WTC11 (cell line): ENCODE measurements at regions not wholly inside any gene's neighbourhood (a gene's known extent, or its start where the extent isn't known, plus 50 kb on each side); places are given as distances from the start of the nearest gene placed in this dataset.

Experiments used
- ATAC-seq: fragments of 200-7000 bp; cut with Tn5 transposase; 2 replicates; pipeline ENCODE4 v1.10.0; 2021; ENCODE audit warnings: mild to moderate bottlenecking, moderate library complexity
- CTCF ChIA-PET: fragments of 300-600 bp; sonication (Branson Sonifier 250); formaldehyde crosslinking; loops from one replicate; lab custom pipeline; 2021; ENCODE audit warnings: antibody characterized with exemption; lab: Charles Lee
- POLR2A ChIA-PET: fragments of 350-600 bp; sonication (Branson Sonifier 250); formaldehyde crosslinking; loops from one replicate; lab custom pipeline; 2021; ENCODE audit warnings: antibody characterized with exemption; lab: Charles Lee
- DNase-seq: peaks from one replicate; pipeline ENCODE4 v3.0.0; 2021; ENCODE audit warnings: low spot score
- H3K27ac Mint-ChIP-seq: 2 replicates; pipeline ENCODE4 v1.8.0; 2021; ENCODE audit warnings: mixed read lengths
- H3K27me3 Mint-ChIP-seq: 2 replicates; pipeline ENCODE4 v1.8.0; 2021; ENCODE audit warnings: low read depth, mild to moderate bottlenecking, moderate library complexity, mixed read lengths
- H3K36me3 Mint-ChIP-seq: 2 replicates; pipeline ENCODE4 v1.8.0; 2021; ENCODE audit warnings: mixed read lengths
- H3K4me1 Mint-ChIP-seq: 2 replicates; pipeline ENCODE4 v1.8.0; 2022; ENCODE audit warnings: mixed read lengths
- H3K4me3 Mint-ChIP-seq: 2 replicates; pipeline ENCODE4 v1.8.0; 2021; ENCODE audit warnings: mild to moderate bottlenecking, moderate library complexity, mixed read lengths
- H3K9me3 Mint-ChIP-seq: 2 replicates; pipeline ENCODE4 v1.8.0; 2021; ENCODE audit warnings: mixed read lengths
- AR ChIP-seq: fragments of 250-450 bp; sonication (Bioruptor Pico); IDR thresholded peaks from 2 replicates; pipeline ENCODE4 v1.9.0; 2021; ENCODE audit warnings: mild to moderate bottlenecking
- ATF6 ChIP-seq: sonication (generic); formaldehyde crosslinking; IDR thresholded peaks from 2 replicates; pipeline ENCODE4 v1.8.1; 2023; ENCODE audit warnings: mild to moderate bottlenecking, missing genetic modification reagents
- CBFB ChIP-seq: sonication (generic); formaldehyde crosslinking; IDR thresholded peaks from 2 replicates; pipeline ENCODE4 v1.8.1; 2022; ENCODE audit warnings: mild to moderate bottlenecking, low read depth, missing genetic modification reagents
- ELF4 ChIP-seq: sonication (generic); formaldehyde crosslinking; IDR thresholded peaks from 2 replicates; pipeline ENCODE4 v1.8.1; 2022; ENCODE audit warnings: low read depth, mild to moderate bottlenecking, moderate library complexity, missing genetic modification reagents
- FOXK1 ChIP-seq: sonication (generic); formaldehyde crosslinking; IDR thresholded peaks from 2 replicates; pipeline ENCODE4 v1.8.0; 2022; ENCODE audit warnings: mild to moderate bottlenecking, moderate library complexity, missing genetic modification reagents
- HMGXB4 ChIP-seq: sonication (generic); formaldehyde crosslinking; IDR thresholded peaks from 2 replicates; pipeline ENCODE4 v1.8.1; 2023; ENCODE audit warnings: mild to moderate bottlenecking, moderate library complexity, missing genetic modification reagents
- JAZF1 ChIP-seq: fragments of 250-450 bp; sonication (Bioruptor Pico); IDR thresholded peaks from 2 replicates; pipeline ENCODE4 v1.9.0; 2021; ENCODE audit warnings: moderate library complexity, mild to moderate bottlenecking, inconsistent platforms
- KAT7 ChIP-seq: sonication (generic); formaldehyde crosslinking; IDR thresholded peaks from 2 replicates; pipeline ENCODE4 v1.8.1; 2023; ENCODE audit warnings: missing genetic modification reagents, mild to moderate bottlenecking, borderline replicate concordance
- MAX ChIP-seq: sonication (generic); formaldehyde crosslinking; IDR thresholded peaks from 2 replicates; pipeline ENCODE4 v1.8.0; 2022; ENCODE audit warnings: mild to moderate bottlenecking, missing genetic modification reagents
- NFATC4 ChIP-seq: fragments of 250-450 bp; sonication (Bioruptor Pico); IDR thresholded peaks from 2 replicates; pipeline ENCODE4 v1.9.0; 2021; ENCODE audit warnings: mild to moderate bottlenecking
- OVOL2 ChIP-seq: fragments of 250-450 bp; sonication (Bioruptor Pico); IDR thresholded peaks from 2 replicates; pipeline ENCODE4 v1.9.0; 2021; ENCODE audit warnings: mild to moderate bottlenecking, borderline replicate concordance
- PRDM15 ChIP-seq: sonication (generic); formaldehyde crosslinking; IDR thresholded peaks from 2 replicates; pipeline ENCODE4 v1.8.0; 2022; ENCODE audit warnings: missing genetic modification reagents
- PREB ChIP-seq: sonication (generic); formaldehyde crosslinking; IDR thresholded peaks from 2 replicates; pipeline ENCODE4 v1.8.1; 2022; ENCODE audit warnings: mild to moderate bottlenecking, missing genetic modification reagents, moderate library complexity, borderline replicate concordance
- TCF7 ChIP-seq: sonication (generic); formaldehyde crosslinking; IDR thresholded peaks from 2 replicates; pipeline ENCODE4 v1.8.0; 2022; ENCODE audit warnings: mild to moderate bottlenecking, low read depth, missing genetic modification reagents, moderate library complexity
- USF2 ChIP-seq: sonication (generic); formaldehyde crosslinking; IDR thresholded peaks from 2 replicates; pipeline ENCODE4 v1.8.1; 2023; ENCODE audit warnings: mild to moderate bottlenecking, missing genetic modification reagents, moderate library complexity
- ZNF232 ChIP-seq: sonication (generic); formaldehyde crosslinking; IDR thresholded peaks from 2 replicates; pipeline ENCODE4 v1.8.0; 2022; ENCODE audit warnings: mild to moderate bottlenecking, missing genetic modification reagents
- ZNF281 ChIP-seq: sonication (generic); formaldehyde crosslinking; IDR thresholded peaks from 2 replicates; pipeline ENCODE4 v1.8.0; 2023; ENCODE audit warnings: mild to moderate bottlenecking, missing genetic modification reagents
- ZNF671 ChIP-seq: fragments of 250-450 bp; sonication (Bioruptor Pico); IDR thresholded peaks from 2 replicates; pipeline ENCODE4 v1.8.0; 2021; ENCODE audit warnings: mild to moderate bottlenecking
- ZSCAN18 ChIP-seq: fragments of 250-450 bp; sonication (Bioruptor Pico); IDR thresholded peaks from 2 replicates; pipeline ENCODE4 v2.1.2; 2022; ENCODE audit warnings: mild to moderate bottlenecking, moderate library complexity

GRCh38 chrX:124895947-124896346, 423.7 kb upstream of the TEX13C start:
- CTCF ChIA-PET: no interaction called here
- POLR2A ChIA-PET: no interaction called here
- H3K36me3 Mint-ChIP-seq: no peaks in the 10 kb centered on the region
- DNase-seq (no peak), ATAC-seq (no peak)
- no peak overlapping the region for H3K4me3 Mint-ChIP-seq
- H3K27me3 Mint-ChIP-seq: no peaks in the 10 kb centered on the region
- no peak for TF ChIP-seq CBFB (CRISPR knock-in tag)
- TF ChIP-seq TCF7: no peak
- TF ChIP-seq USF2 (CRISPR knock-in tag): no peak
- TF ChIP-seq ATF6: no peak
- TF ChIP-seq OVOL2 (CRISPR knock-in tag): no peak
- no peak for TF ChIP-seq ZSCAN18 (CRISPR knock-in tag)
- no peak for TF ChIP-seq KAT7 (CRISPR knock-in tag)
- no peak for TF ChIP-seq PREB
- no peak for TF ChIP-seq NFATC4 (CRISPR knock-in tag)
- H3K27ac Mint-ChIP-seq: no peak overlapping the region
- H3K4me1 Mint-ChIP-seq: peaks cover 5% of the 10 kb centered on the region
- no peaks in the 10 kb centered on the region; the same call in 1 of the 2 replicates for H3K9me3 Mint-ChIP-seq

GRCh38 chrX:124902953-124903352, 416.7 kb upstream of the TEX13C start:
- Mint-ChIP-seq H3K36me3 (no peaks in the 10 kb centered on the region), H3K27ac (no peak overlapping the region), H3K4me1 (peaks cover 4% of the 10 kb centered on the region), H3K4me3 (no peak overlapping the region), H3K27me3 (no peaks in the 10 kb centered on the region), H3K9me3 (no peaks in the 10 kb centered on the region; the same call in 1 of the 2 replicates)
- ChIA-PET POLR2A (no interaction called here), CTCF (no interaction called here)
- ATAC-seq (no peak), DNase-seq (no peak)
- TF ChIP-seq HMGXB4 (no peak), PRDM15 (CRISPR knock-in tag) (no peak), ZNF281 (no peak), JAZF1 (CRISPR knock-in tag) (no peak), MAX (no peak), ZNF671 (CRISPR knock-in tag) (no peak), FOXK1 (CRISPR knock-in tag) (no peak), ELF4 (CRISPR knock-in tag) (no peak), ZNF232 (CRISPR knock-in tag) (no peak), AR (CRISPR knock-in tag) (no peak)
